Activated naive CD4-positive, alpha-beta T cell treated with anti-CD3 and anti-CD28 coated beads for 36 hours (primary cell): ENCODE measurements at regions not wholly inside any gene's neighbourhood (a gene's known extent, or its start where the extent isn't known, plus 50 kb on each side); places are given as distances from the start of the nearest gene placed in this dataset.

Source experiments
- CTCF ChIA-PET: fragments of 350-600 bp; sonication (Branson Sonifier 250); formaldehyde crosslinking; loops from one replicate; lab custom pipeline; 2021; ENCODE audit warnings: antibody characterized with exemption; lab: Charles Lee
- DNase-seq: peaks from one replicate; pipeline ENCODE4 v3.0.0-alpha.2; 2020
- H3K27ac Mint-ChIP-seq: one replicate; pipeline ENCODE4 v1.8.0; 2021; ENCODE audit warnings: mild to moderate bottlenecking, mixed read lengths
- H3K27me3 Mint-ChIP-seq: one replicate; pipeline ENCODE4 v1.8.0; 2021; ENCODE audit warnings: low read depth, mixed read lengths
- H3K36me3 Mint-ChIP-seq: one replicate; pipeline ENCODE4 v1.8.0; 2021; ENCODE audit warnings: low read depth, mixed read lengths
- H3K4me1 Mint-ChIP-seq: one replicate; pipeline ENCODE4 v1.8.0; 2021; ENCODE audit warnings: low read depth, mixed read lengths
- H3K4me3 Mint-ChIP-seq: one replicate; pipeline ENCODE4 v1.8.0; 2021; ENCODE audit warnings: mild to moderate bottlenecking, moderate library complexity, mixed read lengths
- H3K9me3 Mint-ChIP-seq: one replicate; pipeline ENCODE4 v1.8.0; 2021; ENCODE audit warnings: mixed read lengths
- intact Hi-C: fragments of 100-400 bp; cut with micrococcal nuclease; formaldehyde crosslinking; loops from one replicate; pipeline ENCODE4 v1.15.1; 2023

DNA sequence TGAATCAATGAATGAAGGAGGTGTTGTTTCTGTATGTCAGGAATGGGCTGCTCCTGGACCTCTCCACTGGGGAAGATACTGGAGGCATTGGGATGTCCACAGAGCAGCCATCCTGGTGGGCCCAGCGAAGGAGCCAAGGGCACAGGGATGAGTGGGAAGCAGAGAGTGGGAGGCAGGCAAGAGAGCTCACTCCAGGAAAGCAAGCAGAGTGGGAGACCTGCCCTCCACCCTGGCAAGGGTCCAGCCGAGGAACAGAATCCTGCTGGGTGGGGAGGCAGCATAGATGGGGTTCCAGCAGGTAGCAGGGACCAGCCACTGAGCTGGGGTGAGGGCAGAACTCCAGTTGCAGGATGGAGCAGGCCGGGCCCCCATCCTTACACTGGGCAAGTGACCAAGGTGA is 71.9 kb upstream of the AMZ2 start:
- Mint-ChIP-seq H3K4me1 (peaks cover 7% of the 10 kb centered on the region), H3K27me3 (no peaks in the 10 kb centered on the region), H3K9me3 (peaks cover 2% of the 10 kb centered on the region), H3K36me3 (no peaks in the 10 kb centered on the region), H3K27ac (no peak overlapping the region), H3K4me3 (no peak overlapping the region)
- CTCF ChIA-PET = interaction anchor here (1.0 to 1.5 kb wide), 4 partner anchors 25 to 290 kb away, joined by 3 to 11 read pairs (median 4); no protein-coding TSS in a partner anchor
- intact Hi-C loops = loop anchor here (10.0 kb wide), 1 partner anchor 579 kb away; no protein-coding TSS in a partner anchor
- no peak for DNase-seq

DNA sequence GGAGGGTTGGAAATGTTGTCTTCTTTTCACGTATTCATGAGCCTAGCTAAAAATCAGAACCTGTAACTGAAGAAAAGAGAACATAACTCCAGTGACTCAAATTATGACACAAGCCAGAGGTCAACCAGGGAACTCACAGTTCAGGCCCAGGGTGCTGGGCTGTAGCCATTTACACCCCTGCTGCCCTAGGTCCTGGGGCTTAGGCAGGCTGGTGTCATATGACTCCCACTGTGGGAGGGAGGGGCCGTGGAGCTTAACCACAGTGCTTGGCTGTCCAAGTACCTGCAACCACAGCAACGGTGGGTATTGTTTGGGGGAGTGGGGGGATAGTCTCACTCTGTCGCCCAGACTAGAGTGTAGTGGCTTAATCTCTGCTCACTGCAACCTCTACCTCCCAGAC is 71.1 kb upstream of the AMZ2 start:
- Mint-ChIP-seq H3K4me1 (peaks cover 13% of the 10 kb centered on the region), H3K27ac (no peak overlapping the region), H3K27me3 (no peaks in the 10 kb centered on the region), H3K4me3 (no peak overlapping the region), H3K9me3 (peaks cover 2% of the 10 kb centered on the region), H3K36me3 (no peaks in the 10 kb centered on the region)
- CTCF ChIA-PET = interaction anchor here (0.9 to 1.7 kb wide), 6 partner anchors 22 to 290 kb away, joined by 3 to 11 read pairs (median 4); no protein-coding TSS in a partner anchor
- intact Hi-C loops = loop anchor here (10.0 kb wide), 1 partner anchor 578 kb away; no protein-coding TSS in a partner anchor
- no peak for DNase-seq

DNA sequence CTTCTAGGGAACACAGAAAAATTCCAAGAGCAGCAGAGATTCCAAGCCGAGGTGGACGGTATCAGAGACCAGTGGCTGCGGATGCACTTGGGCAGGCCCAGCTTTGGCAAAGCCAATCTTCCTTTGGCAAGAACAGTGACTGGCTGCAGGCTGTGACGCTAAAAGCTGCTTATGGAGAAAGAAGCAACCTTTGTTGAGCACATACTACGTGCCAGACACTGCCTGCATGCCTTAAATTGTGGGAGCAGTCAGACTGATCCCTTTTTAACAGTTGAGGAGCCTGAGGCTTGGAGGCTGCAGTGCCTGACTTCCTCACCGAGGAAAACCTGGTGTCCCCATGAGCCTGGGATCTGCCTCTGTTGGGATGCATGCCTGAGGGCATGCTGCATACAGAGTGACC is 69.0 kb upstream of the AMZ2 start:
- intact Hi-C loops = loop anchor here (10.0 kb wide), 1 partner anchor 576 kb away; no protein-coding TSS in a partner anchor
- Mint-ChIP-seq H3K4me3 (no peak overlapping the region), H3K4me1 (peaks cover 30% of the 10 kb centered on the region), H3K9me3 (peaks cover 2% of the 10 kb centered on the region), H3K27me3 (no peaks in the 10 kb centered on the region), H3K27ac (no peak overlapping the region), H3K36me3 (no peaks in the 10 kb centered on the region)
- no peak for DNase-seq
- CTCF ChIA-PET = no interaction called here

GRCh38 chr17:68179236-68179925 is 68.5 kb upstream of the AMZ2 start:
- H3K9me3 Mint-ChIP-seq = peaks cover 2% of the 10 kb centered on the region
- intact Hi-C loops = loop anchor here (10.0 kb wide), 1 partner anchor 575 kb away; no protein-coding TSS in a partner anchor
- no peaks in the 10 kb centered on the region for H3K36me3 Mint-ChIP-seq
- CTCF ChIA-PET = interaction anchor here (2.7 kb wide), 1 partner anchor 21 kb away, joined by 18 read pairs; no protein-coding TSS in a partner anchor
- no peak overlapping the region for H3K4me3 Mint-ChIP-seq
- H3K4me1 Mint-ChIP-seq = peaks cover 36% of the 10 kb centered on the region
- H3K27me3 Mint-ChIP-seq = no peaks in the 10 kb centered on the region
- no peak overlapping the region for H3K27ac Mint-ChIP-seq
- DNase-seq = no peak

GRCh38 chr17:68179926-68180285 is 67.9 kb upstream of the AMZ2 start:
- H3K27me3 Mint-ChIP-seq = no peaks in the 10 kb centered on the region
- H3K4me1 Mint-ChIP-seq = peaks cover 41% of the 10 kb centered on the region
- H3K9me3 Mint-ChIP-seq = peaks cover 2% of the 10 kb centered on the region
- no peak overlapping the region for H3K27ac Mint-ChIP-seq
- CTCF ChIA-PET = interaction anchor here (0.9 to 2.7 kb wide), 4 partner anchors 20 to 286 kb away, joined by 3 to 18 read pairs (median 4); no protein-coding TSS in a partner anchor
- intact Hi-C loops = loop anchor here (2.0 to 10.0 kb wide), 6 partner anchors 69 to 575 kb away; partner anchors contain the start of genes AMZ2 and PRKAR1A
- no peak for DNase-seq
- no peak overlapping the region for H3K4me3 Mint-ChIP-seq
- no peaks in the 10 kb centered on the region for H3K36me3 Mint-ChIP-seq

- Mint-ChIP-seq H3K9me3 (peaks cover 2% of the 10 kb centered on the region), H3K36me3 (no peaks in the 10 kb centered on the region), H3K4me3 (no peak overlapping the region), H3K27ac (no peak overlapping the region), H3K4me1 (peaks cover 48% of the 10 kb centered on the region), H3K27me3 (no peaks in the 10 kb centered on the region)
- DNase-seq = no peak
- CTCF ChIA-PET = interaction anchor here (1.3 to 2.7 kb wide), 4 partner anchors 9 to 23 kb away, joined by 5 to 18 read pairs (median 5); no protein-coding TSS in a partner anchor
- intact Hi-C loops = loop anchor here (2.0 to 5.0 kb wide), 4 partner anchors 125 to 330 kb away; partner anchors contain the start of gene PRKAR1A
Measured at GRCh38 chr17:68182011-68182306, 65.9 kb upstream of the AMZ2 start.

GRCh38 chr17:68182940-68183551 is 64.8 kb upstream of the AMZ2 start:
- H3K27me3 Mint-ChIP-seq = no peaks in the 10 kb centered on the region
- no peak overlapping the region for H3K27ac Mint-ChIP-seq
- H3K4me3 Mint-ChIP-seq = no peak overlapping the region
- peak; percentile 82 for DNase-seq
- intact Hi-C loops = loop anchor here (2.0 to 5.0 kb wide), 4 partner anchors 126 to 329 kb away; partner anchors contain the start of gene PRKAR1A
- CTCF ChIA-PET = interaction anchor here (0.6 to 6.7 kb wide), 8 partner anchors 9 to 448 kb away, joined by 3 to 58 read pairs (median 4); no protein-coding TSS in a partner anchor
- H3K4me1 Mint-ChIP-seq = peaks cover 48% of the 10 kb centered on the region
- no peaks in the 10 kb centered on the region for H3K36me3 Mint-ChIP-seq
- peaks cover 2% of the 10 kb centered on the region for H3K9me3 Mint-ChIP-seq

- Mint-ChIP-seq H3K36me3 (no peaks in the 10 kb centered on the region), H3K27me3 (no peaks in the 10 kb centered on the region), H3K27ac (peak overlapping the region; percentile 68), H3K4me3 (peak overlapping the region; percentile 40), H3K4me1 (peaks cover 48% of the 10 kb centered on the region), H3K9me3 (peaks cover 2% of the 10 kb centered on the region)
- CTCF ChIA-PET = interaction anchor here (0.6 to 6.7 kb wide), 7 partner anchors 8 to 280 kb away, joined by 3 to 58 read pairs (median 3); no protein-coding TSS in a partner anchor
- DNase-seq = no peak
- intact Hi-C loops = loop anchor here (1.0 to 5.0 kb wide), 6 partner anchors 9 to 328 kb away; partner anchors contain the start of gene PRKAR1A
Measured at GRCh38 chr17:68184141-68184571, 63.7 kb upstream of the AMZ2 start.

GRCh38 chr17:68184816-68185436 is 62.9 kb upstream of the AMZ2 start:
- peak overlapping the region; percentile 68 for H3K27ac Mint-ChIP-seq
- CTCF ChIA-PET = interaction anchor here (1.3 to 6.7 kb wide), 3 partner anchors 16 to 249 kb away, joined by 4 to 58 read pairs (median 20); no protein-coding TSS in a partner anchor
- intact Hi-C loops = loop anchor here (1.0 to 5.0 kb wide), 6 partner anchors 8 to 327 kb away; partner anchors contain the start of gene PRKAR1A

DNA sequence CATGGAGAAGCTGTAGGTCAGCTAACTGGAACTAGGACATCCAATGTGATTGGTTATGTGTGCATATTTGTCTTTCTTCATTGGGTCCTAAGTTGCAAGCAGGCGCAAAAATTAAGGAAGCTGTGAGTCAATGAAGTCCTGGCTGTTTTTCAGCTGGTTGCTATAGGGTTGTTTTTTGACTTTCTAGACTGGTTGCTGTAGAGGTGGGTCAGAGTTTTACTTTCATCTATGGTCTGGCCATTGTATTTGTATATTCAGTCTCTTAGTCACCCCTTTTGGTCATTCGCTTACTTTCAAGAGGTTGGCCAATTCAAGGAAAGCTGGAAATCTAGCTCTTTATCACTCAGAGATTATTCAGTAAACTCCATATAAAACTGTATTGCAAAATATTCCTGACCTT is 62.0 kb upstream of the AMZ2 start:
- no peaks in the 10 kb centered on the region for H3K9me3 Mint-ChIP-seq
- no peak for DNase-seq
- peaks cover 41% of the 10 kb centered on the region for H3K4me1 Mint-ChIP-seq
- intact Hi-C loops = no loop called here
- H3K27me3 Mint-ChIP-seq = no peaks in the 10 kb centered on the region
- no peak overlapping the region for H3K27ac Mint-ChIP-seq
- no peaks in the 10 kb centered on the region for H3K36me3 Mint-ChIP-seq
- CTCF ChIA-PET = interaction anchor here (0.6 to 6.7 kb wide), 4 partner anchors 9 to 248 kb away, joined by 3 to 58 read pairs (median 12); no protein-coding TSS in a partner anchor
- H3K4me3 Mint-ChIP-seq = no peak overlapping the region

More at GRCh38 chr17:68184816-68185436, 62.9 kb upstream of the AMZ2 start:
- peaks cover 2% of the 10 kb centered on the region for H3K9me3 Mint-ChIP-seq
- DNase-seq = peak; percentile 78
- no peaks in the 10 kb centered on the region for H3K27me3 Mint-ChIP-seq
- peaks cover 48% of the 10 kb centered on the region for H3K4me1 Mint-ChIP-seq
- H3K36me3 Mint-ChIP-seq = no peaks in the 10 kb centered on the region
- H3K4me3 Mint-ChIP-seq = peak overlapping the region; percentile 40

DNA sequence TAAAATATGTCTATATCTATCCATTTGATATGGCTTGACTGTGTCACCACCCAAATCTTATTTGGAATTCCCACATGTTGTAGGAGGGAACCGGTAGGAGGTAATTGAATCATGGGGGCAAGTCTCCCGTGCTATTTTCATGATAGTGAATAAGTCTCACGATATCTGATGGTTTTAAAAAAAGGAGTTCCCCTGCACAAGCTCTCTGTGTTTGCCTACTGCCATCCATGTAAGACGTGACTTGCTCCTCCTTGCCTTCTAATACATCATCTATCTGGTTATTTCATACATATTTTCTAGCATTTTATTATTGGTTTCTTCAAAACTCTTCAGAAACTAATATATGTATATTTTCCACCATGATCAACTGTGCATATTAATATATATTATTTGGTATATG is 57.3 kb upstream of the AMZ2 start:
- no peak for DNase-seq
- Mint-ChIP-seq H3K27me3 (peaks cover 4% of the 10 kb centered on the region), H3K36me3 (no peaks in the 10 kb centered on the region), H3K9me3 (no peaks in the 10 kb centered on the region), H3K4me1 (peaks cover 3% of the 10 kb centered on the region), H3K4me3 (no peak overlapping the region), H3K27ac (no peak overlapping the region)
- intact Hi-C loops = no loop called here
- CTCF ChIA-PET = no interaction called here
